PC-9 (cell line): ENCODE measurements at regions not wholly inside any gene's neighbourhood (a gene's known extent, or its start where the extent isn't known, plus 50 kb on each side); places are given as distances from the start of the nearest gene placed in this dataset.

Experiments used
- CTCF ChIP-seq: fragments of 200-600 bp; sonication (generic); conservative IDR thresholded peaks from 2 replicates; pipeline ENCODE4 v1.6.1; 2017; ENCODE audit warnings: mixed run types, antibody characterized with exemption, mild to moderate bottlenecking, moderate library complexity
- EZH2 ChIP-seq: fragments of 200-600 bp; sonication (generic); IDR thresholded peaks from 2 replicates; pipeline ENCODE4 v1.8.0; 2017; ENCODE audit warnings: antibody characterized with exemption, low read depth

- no peak for TF ChIP-seq CTCF
- TF ChIP-seq EZH2 = no peak
Measured at GRCh38 chr5:110366716-110367115, 359.8 kb downstream of the TMEM232 start.
